Vagina (tissue), 2 donors: ENCODE measurements at regions not wholly inside any gene's neighbourhood (a gene's known extent, or its start where the extent isn't known, plus 50 kb on each side); places are given as distances from the start of the nearest gene placed in this dataset.

Source experiments
- CTCF ChIP-seq, 3 experiments: fragments of 450-650 bp in 2 of 3; fragments of 200-600 bp in 1 of 3; sonication (generic) in 1 of 3; IDR thresholded peaks; one replicate each; pipeline ENCODE4 v1.5.1; 2017 to 2019; ENCODE audit warnings: antibody characterized with exemption in 3 of 3, mild to moderate bottlenecking in 2 of 3, moderate library complexity in 2 of 3
- POLR2A ChIP-seq, 2 donors: fragments of 450-650 bp; IDR thresholded peaks; one replicate each; pipeline ENCODE4 v1.6.1; 2017; ENCODE audit warnings: antibody characterized with exemption in 2 of 2, mild to moderate bottlenecking in 2 of 2, moderate library complexity in 2 of 2
- POLR2AphosphoS5 ChIP-seq, 2 donors: sonication (generic); formaldehyde crosslinking; IDR thresholded peaks; one replicate each; pipeline ENCODE4 v1.9.0; 2017; ENCODE audit warnings: antibody characterized with exemption in 2 of 2, mild to moderate bottlenecking in 2 of 2, low read depth in 1 of 2; ENCODE audit not compliant: insufficient read depth in 1 of 2

GRCh38 chr2:142592171-142592570 lies 285.3 kb upstream of the KYNU start:
- TF ChIP-seq POLR2AphosphoS5 (IDR thresholded peaks at IDR 0.05; ENCODE audit: insufficient read depth in 1 of 2, low read depth in 1 of 2) (no peak), CTCF (IDR thresholded peaks at IDR 0.05) (no peak), POLR2A (IDR thresholded peaks at IDR 0.05) (no peak)
